ENCODE measurements at regions not wholly inside any gene's neighbourhood (a gene's known extent, or its start where the extent isn't known, plus 50 kb on each side); places are given as distances from the start of the nearest gene placed in this dataset.

DNA sequence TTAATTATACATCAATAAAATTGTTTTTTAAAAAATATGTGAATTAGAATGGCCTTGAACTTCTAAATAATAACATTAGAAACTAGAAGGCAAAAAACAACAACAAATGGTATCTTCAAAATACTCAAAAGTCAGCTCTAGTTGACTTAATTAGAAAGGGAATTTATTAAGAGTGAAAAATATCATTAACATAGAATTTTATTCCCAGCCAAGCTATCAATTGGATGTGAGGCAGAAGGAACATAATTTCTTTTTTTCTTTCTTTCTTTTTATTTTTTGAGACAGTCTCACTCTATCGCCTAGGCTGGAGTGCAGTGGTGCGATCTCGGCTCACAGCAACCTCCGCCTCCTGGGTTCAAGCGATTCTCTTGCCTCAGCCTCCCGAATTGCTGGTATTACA, 51.2 kb upstream of the CAPZB start:
- TF ChIP-seq MYC (IDR thresholded peaks at IDR 0.05; ENCODE audit: insufficient read depth, insufficient read length, insufficient replicate concordance, low read length, severe bottlenecking) (no peak), SRF (IDR thresholded peaks at IDR 0.05; ENCODE audit: low read depth in 2 of 2, low read length in 2 of 2) (no peak)
- TF ChIP-seq, protein P1, sequence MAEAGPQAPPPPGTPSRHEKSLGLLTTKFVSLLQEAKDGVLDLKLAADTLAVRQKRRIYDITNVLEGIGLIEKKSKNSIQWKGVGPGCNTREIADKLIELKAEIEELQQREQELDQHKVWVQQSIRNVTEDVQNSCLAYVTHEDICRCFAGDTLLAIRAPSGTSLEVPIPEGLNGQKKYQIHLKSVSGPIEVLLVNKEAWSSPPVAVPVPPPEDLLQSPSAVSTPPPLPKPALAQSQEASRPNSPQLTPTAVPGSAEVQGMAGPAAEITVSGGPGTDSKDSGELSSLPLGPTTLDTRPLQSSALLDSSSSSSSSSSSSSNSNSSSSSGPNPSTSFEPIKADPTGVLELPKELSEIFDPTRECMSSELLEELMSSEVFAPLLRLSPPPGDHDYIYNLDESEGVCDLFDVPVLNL (IDR thresholded peaks at IDR 0.05; ENCODE audit: low read depth, low read length): no peak

All from GM12878 (cell line).